Suprapubic skin (tissue), 4 donors: ENCODE measurements at regions not wholly inside any gene's neighbourhood (a gene's known extent, or its start where the extent isn't known, plus 50 kb on each side); places are given as distances from the start of the nearest gene placed in this dataset.

Experiments
- DNase-seq, 2 donors: peaks; one replicate each; pipeline ENCODE4 v3.0.0-alpha.2; 2019; ENCODE audit warnings: low spot score in 2 of 2
- H3K27ac ChIP-seq: fragments of 200-600 bp; sonication (generic); one replicate; pipeline ENCODE4 v1.5.1; 2019
- H3K27me3 ChIP-seq: fragments of 200-600 bp; sonication (generic); one replicate; pipeline ENCODE4 v1.5.1; 2019
- H3K36me3 ChIP-seq: fragments of 200-600 bp; sonication (generic); one replicate; pipeline ENCODE4 v1.5.1; 2019
- H3K4me1 ChIP-seq: fragments of 200-600 bp; sonication (generic); one replicate; pipeline ENCODE4 v1.5.1; 2019
- H3K4me3 ChIP-seq: fragments of 200-600 bp; sonication (generic); one replicate; pipeline ENCODE4 v1.5.1; 2019; ENCODE audit warnings: mild to moderate bottlenecking
- H3K9me3 ChIP-seq: fragments of 200-600 bp; sonication (generic); one replicate; pipeline ENCODE4 v1.5.1; 2019
- EP300 ChIP-seq: sonication (generic); formaldehyde crosslinking; IDR thresholded peaks from one replicate; pipeline ENCODE4 v1.6.1; 2017; ENCODE audit warnings: antibody characterized with exemption
- POLR2A ChIP-seq, 2 donors: fragments of 450-650 bp; IDR thresholded peaks; one replicate each; pipeline ENCODE4 v1.6.1; 2017; ENCODE audit warnings: antibody characterized with exemption in 2 of 2, mild to moderate bottlenecking in 2 of 2, moderate library complexity in 2 of 2
- POLR2AphosphoS5 ChIP-seq, 3 donors: sonication (generic); formaldehyde crosslinking; IDR thresholded peaks; one replicate each; pipeline ENCODE4 v1.6.1; 2017; ENCODE audit warnings: antibody characterized with exemption in 3 of 3
- WGBS: methylation state at CpG from one replicate; pipeline ENCODE4 v1.1.5; 2018; 5-methylcytosine and 5-hydroxymethylcytosine counted together
- TF ChIP-seq, protein P1 (sequence below), 2 donors: fragments of 200-600 bp in 1 of 2; fragments of 450-650 bp in 1 of 2; sonication (generic) in 1 of 2; IDR thresholded peaks; one replicate each; pipeline ENCODE4 v1.5.1; 2016 to 2019; ENCODE audit warnings: antibody characterized with exemption in 2 of 2, mild to moderate bottlenecking in 1 of 2, moderate library complexity in 1 of 2

DNA sequence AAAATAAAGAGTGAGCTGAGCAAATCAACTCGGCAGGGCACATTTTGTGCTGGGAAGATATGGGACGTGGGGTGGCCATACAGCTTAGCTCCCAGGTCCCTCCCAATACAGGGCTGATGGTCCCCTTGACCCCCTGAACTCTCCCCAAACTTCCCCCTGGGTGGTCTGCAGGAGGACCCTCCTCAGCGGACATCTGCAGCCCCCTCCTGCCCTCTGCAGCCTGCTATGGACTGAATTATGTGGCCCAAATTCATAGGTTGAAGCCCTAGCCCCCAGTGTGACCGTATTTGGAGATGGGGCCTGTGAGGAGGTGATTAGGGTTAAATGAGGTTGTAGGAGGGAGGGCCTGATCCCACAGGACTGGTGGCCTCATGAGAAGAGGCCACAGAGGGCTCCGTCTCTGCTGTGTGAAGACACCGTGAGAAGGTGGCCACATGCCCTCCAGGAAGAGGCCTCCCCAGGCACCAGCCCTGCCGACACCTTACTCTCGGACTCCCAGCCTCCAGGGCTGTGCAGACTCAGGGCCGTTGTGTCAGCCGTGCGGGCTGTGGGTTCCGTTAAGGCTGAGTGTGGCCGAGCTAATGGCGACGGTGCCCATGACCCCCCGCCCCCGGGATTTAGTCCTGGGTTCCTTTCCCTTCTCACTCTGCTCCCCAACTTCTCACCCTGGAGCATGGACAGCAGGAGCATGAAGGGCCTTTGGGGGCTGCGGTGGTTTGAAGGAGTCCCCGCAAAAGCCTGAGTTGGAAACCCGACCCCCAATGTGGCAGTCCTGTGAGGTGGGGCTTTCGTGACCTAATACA, 1042.8 kb downstream of the BRD1 start:
- Histone ChIP-seq H3K27ac (no peak overlapping the region), H3K4me3 (no peak overlapping the region), H3K9me3 (no peaks in the 10 kb centered on the region), H3K4me1 (no peaks in the 10 kb centered on the region), H3K27me3 (no peaks in the 10 kb centered on the region), H3K36me3 (no peaks in the 10 kb centered on the region)
- no peak for DNase-seq
- WGBS, result 92% methylated on average over 14 of the region's 21 CpGs
- TF ChIP-seq, protein P1, sequence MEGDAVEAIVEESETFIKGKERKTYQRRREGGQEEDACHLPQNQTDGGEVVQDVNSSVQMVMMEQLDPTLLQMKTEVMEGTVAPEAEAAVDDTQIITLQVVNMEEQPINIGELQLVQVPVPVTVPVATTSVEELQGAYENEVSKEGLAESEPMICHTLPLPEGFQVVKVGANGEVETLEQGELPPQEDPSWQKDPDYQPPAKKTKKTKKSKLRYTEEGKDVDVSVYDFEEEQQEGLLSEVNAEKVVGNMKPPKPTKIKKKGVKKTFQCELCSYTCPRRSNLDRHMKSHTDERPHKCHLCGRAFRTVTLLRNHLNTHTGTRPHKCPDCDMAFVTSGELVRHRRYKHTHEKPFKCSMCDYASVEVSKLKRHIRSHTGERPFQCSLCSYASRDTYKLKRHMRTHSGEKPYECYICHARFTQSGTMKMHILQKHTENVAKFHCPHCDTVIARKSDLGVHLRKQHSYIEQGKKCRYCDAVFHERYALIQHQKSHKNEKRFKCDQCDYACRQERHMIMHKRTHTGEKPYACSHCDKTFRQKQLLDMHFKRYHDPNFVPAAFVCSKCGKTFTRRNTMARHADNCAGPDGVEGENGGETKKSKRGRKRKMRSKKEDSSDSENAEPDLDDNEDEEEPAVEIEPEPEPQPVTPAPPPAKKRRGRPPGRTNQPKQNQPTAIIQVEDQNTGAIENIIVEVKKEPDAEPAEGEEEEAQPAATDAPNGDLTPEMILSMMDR (IDR thresholded peaks at IDR 0.05), result no peak
- TF ChIP-seq POLR2AphosphoS5 (IDR thresholded peaks at IDR 0.05), result no peak
- no peak for TF ChIP-seq EP300
- no peak for TF ChIP-seq POLR2A (IDR thresholded peaks at IDR 0.05)

DNA sequence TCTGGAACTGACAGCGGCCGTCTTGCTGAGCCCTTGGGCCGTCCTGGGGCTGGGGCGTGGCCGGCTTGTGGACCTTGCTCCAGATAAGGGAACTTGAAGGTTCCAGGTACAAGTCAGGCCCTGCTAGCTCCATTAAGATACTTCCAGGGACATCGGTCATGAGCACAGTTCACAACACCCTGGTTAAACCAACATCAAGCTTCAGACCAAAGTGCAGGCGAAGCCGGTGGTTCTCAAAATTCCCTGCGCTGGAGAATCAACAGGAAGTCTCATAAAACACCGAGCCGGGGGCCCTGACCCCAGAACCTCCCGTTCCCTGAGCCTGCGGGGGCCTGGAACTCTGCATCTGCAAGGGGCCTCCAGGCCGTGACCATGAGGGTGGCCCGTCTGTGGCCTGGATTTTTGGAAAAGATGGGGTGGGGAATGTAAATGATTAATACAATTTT, 1043.8 kb downstream of the BRD1 start:
- Histone ChIP-seq H3K27me3 (no peaks in the 10 kb centered on the region), H3K36me3 (no peaks in the 10 kb centered on the region), H3K9me3 (no peaks in the 10 kb centered on the region), H3K4me3 (no peak overlapping the region), H3K27ac (no peak overlapping the region), H3K4me1 (no peaks in the 10 kb centered on the region)
- no peak for DNase-seq
- WGBS, result 88% methylated on average over 15 of the region's 15 CpGs
- TF ChIP-seq POLR2AphosphoS5 (IDR thresholded peaks at IDR 0.05) (no peak), POLR2A (IDR thresholded peaks at IDR 0.05) (no peak), EP300 (no peak)
- TF ChIP-seq, protein P1 (IDR thresholded peaks at IDR 0.05), result no peak

DNA sequence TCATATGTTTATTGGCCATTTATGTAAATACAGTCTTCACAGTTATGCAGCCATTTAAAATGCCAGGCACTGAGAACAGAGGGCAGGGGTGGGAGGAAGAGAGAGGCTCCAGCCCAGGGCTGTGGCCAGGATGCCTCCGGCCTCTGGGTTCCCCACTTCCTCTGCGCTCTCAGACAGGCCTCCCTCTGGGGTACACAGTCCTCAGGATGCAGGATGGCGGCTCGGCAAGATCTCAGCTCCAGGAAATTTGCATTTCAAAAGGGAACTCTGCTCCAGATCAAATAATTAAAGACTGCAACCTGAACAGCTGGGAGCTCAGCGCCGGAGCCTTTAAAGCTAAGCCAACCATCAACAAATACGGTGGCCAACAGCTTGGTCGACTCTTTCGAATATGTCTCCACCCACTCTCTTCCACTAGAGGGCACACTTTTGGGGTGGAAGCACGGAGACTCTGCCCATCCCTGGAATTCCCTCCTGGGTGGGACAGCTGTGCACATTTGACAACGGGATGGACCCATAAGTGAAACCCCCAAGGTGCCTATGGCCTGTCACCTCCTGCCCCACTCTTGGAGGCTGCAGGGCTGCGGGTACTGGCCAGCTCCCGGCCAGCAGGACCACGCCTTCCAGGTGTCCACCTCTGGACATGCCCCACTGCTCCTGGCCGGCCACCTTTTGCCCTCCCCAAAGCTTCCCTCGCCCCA, 1044.7 kb downstream of the BRD1 start:
- TF ChIP-seq, protein P1 (IDR thresholded peaks at IDR 0.05), result no peak
- TF ChIP-seq POLR2AphosphoS5 (IDR thresholded peaks at IDR 0.05), result no peak
- TF ChIP-seq EP300, result no peak
- TF ChIP-seq POLR2A (IDR thresholded peaks at IDR 0.05), result no peak
- H3K9me3 ChIP-seq, result no peaks in the 10 kb centered on the region
- no peak for DNase-seq
- H3K27ac ChIP-seq, result no peak overlapping the region
- no peaks in the 10 kb centered on the region for H3K27me3 ChIP-seq
- H3K36me3 ChIP-seq, result no peaks in the 10 kb centered on the region
- WGBS, result 42% methylated on average over 16 of the region's 16 CpGs
- no peak overlapping the region for H3K4me3 ChIP-seq
- no peaks in the 10 kb centered on the region for H3K4me1 ChIP-seq

DNA sequence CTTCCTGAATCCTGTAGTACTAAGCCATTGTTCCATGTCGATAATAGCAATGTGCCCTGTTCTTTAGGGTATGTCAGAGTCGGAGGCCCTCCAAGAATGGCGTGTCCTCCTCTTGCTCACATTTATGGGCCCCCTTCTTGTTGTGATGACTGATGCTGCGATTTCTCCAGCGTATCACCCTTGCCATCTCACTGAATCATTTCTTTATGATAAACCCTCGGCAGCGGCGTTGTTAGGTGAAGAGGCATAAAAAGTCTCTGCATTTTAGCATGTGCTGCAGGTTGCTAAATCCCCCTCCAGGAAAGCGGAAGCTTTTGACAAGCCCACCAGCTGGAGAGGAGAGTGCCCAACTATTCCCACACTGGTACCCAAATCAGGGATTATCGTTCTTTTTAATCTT, 1045.3 kb downstream of the BRD1 start:
- H3K27ac ChIP-seq, result no peak overlapping the region
- DNase-seq, result no peak
- H3K4me1 ChIP-seq, result no peaks in the 10 kb centered on the region
- no peaks in the 10 kb centered on the region for H3K9me3 ChIP-seq
- no peaks in the 10 kb centered on the region for H3K36me3 ChIP-seq
- no peaks in the 10 kb centered on the region for H3K27me3 ChIP-seq
- WGBS, result 88% methylated on average over 10 of the region's 10 CpGs
- H3K4me3 ChIP-seq, result no peak overlapping the region
- TF ChIP-seq POLR2AphosphoS5 (IDR thresholded peaks at IDR 0.05), result no peak
- TF ChIP-seq, protein P1 (IDR thresholded peaks at IDR 0.05), result no peak
- TF ChIP-seq EP300, result no peak
- TF ChIP-seq POLR2A (IDR thresholded peaks at IDR 0.05), result no peak

DNA sequence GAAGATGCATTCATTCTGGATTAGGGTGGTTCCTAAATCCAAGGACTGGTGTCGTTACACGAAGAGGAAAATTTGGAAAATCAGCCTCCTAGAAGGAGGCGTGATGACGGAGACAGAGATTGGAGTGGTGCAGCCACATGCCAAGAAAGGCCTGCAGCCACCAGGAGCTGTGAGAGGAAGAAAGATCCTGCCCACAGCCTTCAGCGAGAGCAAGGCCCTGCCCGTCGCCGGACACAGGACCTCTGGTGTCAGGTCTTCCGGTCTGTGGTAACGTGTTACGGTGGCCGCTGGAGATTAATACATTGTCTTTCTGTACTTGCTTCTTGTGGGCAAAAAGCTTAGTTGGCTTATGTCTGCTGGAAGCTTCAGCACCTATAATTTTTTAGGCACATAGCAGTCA, 1045.8 kb downstream of the BRD1 start:
- no peak for DNase-seq
- Histone ChIP-seq H3K4me1 (no peaks in the 10 kb centered on the region), H3K36me3 (no peaks in the 10 kb centered on the region), H3K27ac (no peak overlapping the region), H3K4me3 (no peak overlapping the region), H3K9me3 (no peaks in the 10 kb centered on the region), H3K27me3 (no peaks in the 10 kb centered on the region)
- TF ChIP-seq POLR2AphosphoS5 (IDR thresholded peaks at IDR 0.05), result no peak
- no peak for TF ChIP-seq EP300
- no peak for TF ChIP-seq POLR2A (IDR thresholded peaks at IDR 0.05)
- TF ChIP-seq, protein P1 (IDR thresholded peaks at IDR 0.05), result no peak
- 88% methylated on average over 12 of the region's 12 CpGs for WGBS
